MCF 10A (cell line): ENCODE measurements at regions not wholly inside any gene's neighbourhood (a gene's known extent, or its start where the extent isn't known, plus 50 kb on each side); places are given as distances from the start of the nearest gene placed in this dataset.

Source experiments
- BruUV-seq: library from RNA; stranded (reverse); fragments of 400-500 nt; replicated peaks from 2 replicates; lab custom pipeline; 2021; lab: Mats Ljungman, UMichigan
- CTCF ChIA-PET: fragments of 300-600 bp; sonication (Branson Sonifier 250); formaldehyde crosslinking; extraction: SDS; loops from one replicate; lab custom pipeline; 2021; ENCODE audit warnings: antibody characterized with exemption, inconsistent platforms; lab: Yijun Ruan, JAX
- POLR2A ChIA-PET: fragments of 300-600, 350-650 bp; sonication (Branson Sonifier 250); formaldehyde crosslinking; extraction: SDS; loops from one replicate; lab custom pipeline; 2020; ENCODE audit warnings: antibody characterized with exemption, inconsistent platforms; lab: Yijun Ruan, JAX
- DNase-seq: peaks from one replicate; pipeline ENCODE4 v3.0.0-alpha.2; 2018; ENCODE audit not compliant: unreplicated experiment
- H3K27ac Mint-ChIP-seq: one replicate; pipeline ENCODE4 v1.8.0; 2022; ENCODE audit warnings: mild to moderate bottlenecking, low read depth, mixed read lengths; ENCODE audit not compliant: unreplicated experiment
- H3K27me3 Mint-ChIP-seq: one replicate; pipeline ENCODE4 v1.8.0; 2022; ENCODE audit warnings: mixed read lengths; ENCODE audit not compliant: insufficient read depth, unreplicated experiment
- H3K36me3 Mint-ChIP-seq: one replicate; pipeline ENCODE4 v1.8.0; 2022; ENCODE audit warnings: mild to moderate bottlenecking, moderate library complexity, mixed read lengths; ENCODE audit not compliant: insufficient read depth, unreplicated experiment
- H3K4me1 Mint-ChIP-seq: one replicate; pipeline ENCODE4 v1.8.0; 2022; ENCODE audit warnings: mixed read lengths; ENCODE audit not compliant: insufficient read depth, unreplicated experiment
- H3K4me3 Mint-ChIP-seq: one replicate; pipeline ENCODE4 v1.8.0; 2022; ENCODE audit warnings: mild to moderate bottlenecking, moderate library complexity, mixed read lengths; ENCODE audit not compliant: unreplicated experiment
- H3K9me3 Mint-ChIP-seq: one replicate; pipeline ENCODE4 v1.8.0; 2022; ENCODE audit warnings: mixed read lengths; ENCODE audit not compliant: unreplicated experiment
- CTCF ChIP-seq: fragments of 200-600 bp; IDR thresholded peaks from one replicate; pipeline ENCODE4 v1.8.0; 2022; ENCODE audit warnings: antibody characterized with exemption, mild to moderate bottlenecking; ENCODE audit not compliant: unreplicated experiment
- intact Hi-C: fragments of 100-400 bp; cut with micrococcal nuclease; formaldehyde crosslinking; loops from 2 replicates; pipeline ENCODE4 v1.14.1; 2022

GRCh38 chr1:96464066-96464465 lies 257.5 kb upstream of the PTBP2 start:
- no peaks in the 10 kb centered on the region for H3K4me1 Mint-ChIP-seq
- H3K9me3 Mint-ChIP-seq, result no peaks in the 10 kb centered on the region
- no TSS peak for BruUV-seq
- no peaks in the 10 kb centered on the region for H3K36me3 Mint-ChIP-seq
- no peak for DNase-seq
- TF ChIP-seq CTCF, result no peak
- ChIA-PET CTCF (interaction anchor here (0.6 to 0.9 kb wide), 2 partner anchors 11 to 491 kb away, joined by 3 to 4 read pairs; no protein-coding TSS in a partner anchor), POLR2A (no interaction called here)
- no peak overlapping the region for H3K4me3 Mint-ChIP-seq
- H3K27me3 Mint-ChIP-seq, result no peaks in the 10 kb centered on the region
- intact Hi-C loops, result no loop called here
- H3K27ac Mint-ChIP-seq, result no peak overlapping the region

DNA sequence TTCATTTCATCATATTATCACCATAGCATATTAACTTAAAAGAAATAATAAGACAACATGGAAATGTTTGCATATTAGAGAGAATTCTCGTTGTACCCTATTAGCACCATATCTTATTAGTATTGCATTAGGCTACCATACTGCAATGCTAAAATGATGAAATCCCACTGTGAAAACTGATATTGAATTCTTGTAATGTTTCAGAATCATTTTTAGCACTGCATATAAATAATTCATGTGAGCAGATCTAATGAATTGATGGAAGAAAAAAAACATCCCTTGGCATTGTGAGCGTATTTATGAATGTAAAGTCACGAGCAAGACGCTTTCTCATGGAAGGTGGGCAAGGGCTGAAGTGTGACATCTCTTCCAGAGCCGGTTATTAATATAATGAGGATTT lies 257.1 kb upstream of the PTBP2 start:
- POLR2A ChIA-PET, result no interaction called here
- TF ChIP-seq CTCF, result no peak
- H3K4me1 Mint-ChIP-seq, result no peaks in the 10 kb centered on the region
- no TSS peak for BruUV-seq
- H3K4me3 Mint-ChIP-seq, result no peak overlapping the region
- no peak overlapping the region for H3K27ac Mint-ChIP-seq
- CTCF ChIA-PET, result no interaction called here
- DNase-seq, result no peak
- intact Hi-C loops, result no loop called here
- no peaks in the 10 kb centered on the region for H3K9me3 Mint-ChIP-seq
- no peaks in the 10 kb centered on the region for H3K27me3 Mint-ChIP-seq
- no peaks in the 10 kb centered on the region for H3K36me3 Mint-ChIP-seq

DNA sequence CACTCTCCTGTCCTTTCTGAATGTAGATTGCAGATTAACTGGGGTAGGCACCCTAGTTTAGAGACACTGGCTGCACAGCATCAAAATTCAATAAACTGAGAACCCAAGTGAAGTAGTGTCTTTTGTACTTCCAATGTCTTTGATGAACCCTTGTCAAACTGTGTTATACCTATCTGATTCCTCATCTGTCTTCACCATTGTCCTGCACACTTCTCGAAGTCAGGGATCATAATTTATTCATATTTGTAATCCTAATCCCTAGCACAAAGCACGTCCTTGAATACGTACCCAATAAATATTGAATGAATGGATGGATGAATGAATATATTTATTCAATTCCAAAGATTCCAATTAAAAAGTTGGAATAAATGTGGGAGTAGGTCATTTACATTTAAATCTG lies 256.6 kb upstream of the PTBP2 start:
- Mint-ChIP-seq H3K9me3 (no peaks in the 10 kb centered on the region), H3K36me3 (no peaks in the 10 kb centered on the region), H3K4me1 (no peaks in the 10 kb centered on the region), H3K27me3 (no peaks in the 10 kb centered on the region), H3K4me3 (no peak overlapping the region), H3K27ac (no peak overlapping the region)
- intact Hi-C loops, result no loop called here
- no peak for DNase-seq
- ChIA-PET CTCF (no interaction called here), POLR2A (no interaction called here)
- no peak for TF ChIP-seq CTCF
- no TSS peak for BruUV-seq

DNA sequence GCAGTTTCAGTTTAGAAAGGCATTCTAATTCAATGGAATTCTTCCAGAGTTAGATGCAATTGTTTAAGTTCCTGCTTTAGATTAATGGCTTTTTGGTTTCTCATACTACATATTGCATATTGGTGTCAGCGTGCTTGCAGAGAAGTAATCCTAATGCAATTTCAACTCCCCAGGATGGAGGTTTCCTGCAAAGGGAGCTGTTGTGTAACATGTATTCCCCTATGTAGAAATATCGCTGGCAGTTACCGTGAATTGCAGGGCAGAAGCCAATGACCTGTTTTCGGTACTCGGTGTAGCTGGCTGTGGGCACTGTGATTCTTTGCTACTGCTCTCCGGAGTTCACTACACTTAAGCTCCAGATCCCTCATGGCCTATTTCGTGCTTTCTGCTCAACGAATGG lies 256.1 kb upstream of the PTBP2 start:
- POLR2A ChIA-PET, result no interaction called here
- CTCF ChIA-PET, result interaction anchor here (0.5 kb wide), 1 partner anchor 1227 kb away, joined by 4 read pairs; no protein-coding TSS in a partner anchor
- Mint-ChIP-seq H3K4me1 (no peaks in the 10 kb centered on the region), H3K27ac (no peak overlapping the region), H3K36me3 (no peaks in the 10 kb centered on the region), H3K27me3 (no peaks in the 10 kb centered on the region), H3K4me3 (no peak overlapping the region), H3K9me3 (no peaks in the 10 kb centered on the region)
- TF ChIP-seq CTCF, result no peak
- DNase-seq, result no peak
- no TSS peak for BruUV-seq
- intact Hi-C loops, result no loop called here
